H1 (cell line): ENCODE measurements at regions not wholly inside any gene's neighbourhood (a gene's known extent, or its start where the extent isn't known, plus 50 kb on each side); places are given as distances from the start of the nearest gene placed in this dataset.

ENCODE experiments used
- CTCF ChIA-PET: fragments of 300-600 bp; sonication (Branson Sonifier 250); formaldehyde crosslinking; loops from one replicate; lab custom pipeline; 2021; ENCODE audit not compliant: partially characterized antibody; lab: Charles Lee
- POLR2A ChIA-PET: fragments of 300-600 bp; sonication (Branson Sonifier 250); formaldehyde crosslinking; loops from one replicate; lab custom pipeline; 2021; ENCODE audit warnings: inconsistent platforms; ENCODE audit not compliant: partially characterized antibody; lab: Charles Lee
- DNase-seq, 2 experiments: peaks; one replicate each; pipeline versions ENCODE4 v3.0.0 to v3.0.0-alpha.2; 2010 to 2022; ENCODE audit warnings: low spot score in 2 of 2, low read depth in 1 of 2, mixed read lengths in 1 of 2
- FAIRE-seq: peaks from 2 replicates; lab custom pipeline; 2011; peaks lifted over from hg19 to GRCh38; lab: Jason Lieb, UNC
- H2AFZ ChIP-seq: 2 replicates; pipeline ENCODE4 v1.8.1; 2012; ENCODE audit warnings: low read length, inconsistent platforms
- H2AK5ac ChIP-seq: 2 replicates; pipeline ENCODE4 v1.6.1; 2013; ENCODE audit warnings: low read depth, low read length
- H2BK120ac ChIP-seq: replicated peaks from 2 replicates; pipeline ENCODE3; 2013; ENCODE audit warnings: low read depth, low read length, inconsistent platforms
- H2BK12ac ChIP-seq: 2 replicates; pipeline ENCODE4 v1.6.1; 2013; ENCODE audit warnings: low read depth, low read length
- H2BK15ac ChIP-seq: 2 replicates; pipeline ENCODE4 v1.6.1; 2013; ENCODE audit warnings: low read length
- H2BK20ac ChIP-seq: 2 replicates; pipeline ENCODE4 v1.6.1; 2013; ENCODE audit warnings: low read length
- H2BK5ac ChIP-seq: 2 replicates; pipeline ENCODE4 v1.6.1; 2013; ENCODE audit warnings: low read depth, low read length
- H3K14ac ChIP-seq: 2 replicates; pipeline ENCODE4 v1.6.1; 2013; ENCODE audit warnings: inconsistent platforms; ENCODE audit not compliant: insufficient read length
- H3K18ac ChIP-seq: 2 replicates; pipeline ENCODE4 v1.6.1; 2013; ENCODE audit warnings: low read length; ENCODE audit errors: extremely low read depth
- H3K23ac ChIP-seq: 2 replicates; pipeline ENCODE4 v1.6.1; 2013; ENCODE audit warnings: inconsistent platforms; ENCODE audit not compliant: insufficient read length
- H3K23me2 ChIP-seq: 2 replicates; pipeline ENCODE4 v1.6.1; 2013; ENCODE audit warnings: low read depth, low read length
- H3K27ac ChIP-seq: 2 replicates; pipeline ENCODE4 v1.6.1; 2011; ENCODE audit warnings: low read depth, low read length, inconsistent platforms
- H3K27me3 ChIP-seq, 4 experiments: replicated peaks in 1 of 4; 1 replicate in 1 of 4; 2 replicates in 3 of 4; pipeline versions ENCODE4 v1.6.1 to v1.8.1; 2011 to 2013; ENCODE audit warnings: low read length in 3 of 4, mild to moderate bottlenecking in 3 of 4, inconsistent platforms in 2 of 4, mixed read lengths in 2 of 4, moderate library complexity in 1 of 4; ENCODE audit not compliant: control insufficient read depth in 3 of 4, insufficient read depth in 3 of 4; ENCODE audit errors: extremely low read depth in 1 of 4
- H3K36me3 ChIP-seq, 4 experiments: 2 replicates each; pipeline versions ENCODE4 v1.6.1 to v1.8.1; 2011 to 2013; ENCODE audit warnings: mild to moderate bottlenecking in 4 of 4, low read length in 3 of 4, moderate library complexity in 2 of 4, control low read depth in 1 of 4, inconsistent platforms in 1 of 4; ENCODE audit not compliant: insufficient read depth in 4 of 4, control insufficient read depth in 2 of 4
- H3K4ac ChIP-seq: replicated peaks from 2 replicates; pipeline ENCODE3; 2013; ENCODE audit warnings: low read length, low read depth, mixed read lengths, inconsistent platforms; ENCODE audit not compliant: insufficient read length
- H3K4me1 ChIP-seq, 4 experiments: replicated peaks in 1 of 4; 1 replicate in 1 of 4; 2 replicates in 3 of 4; pipeline versions ENCODE4 v1.6.1 to v1.8.1; 2011 to 2013; ENCODE audit warnings: low read length in 3 of 4, inconsistent platforms in 2 of 4, mixed read lengths in 1 of 4; ENCODE audit not compliant: insufficient read depth in 4 of 4, control insufficient read depth in 3 of 4
- H3K4me2 ChIP-seq, 2 experiments: 2 replicates each; pipeline versions ENCODE4 v1.6.1 to v1.8.1; 2011 to 2013; ENCODE audit warnings: low read depth in 2 of 2, low read length in 2 of 2, control low read depth in 1 of 2, inconsistent platforms in 1 of 2, mild to moderate bottlenecking in 1 of 2; ENCODE audit not compliant: insufficient read depth in 1 of 2
- H3K4me3 ChIP-seq, 4 experiments: fragments of 200-600, 300-600 bp in 1 of 4; sonication (generic), shearing (Covaris generic), sonication (Bioruptor Twin) in 1 of 4; 2 replicates each; pipeline versions ENCODE4 v1.5.1 to v1.8.1; 2011 to 2016; ENCODE audit warnings: low read length in 4 of 4, low read depth in 3 of 4, control low read depth in 2 of 4, inconsistent platforms in 2 of 4, mild to moderate bottlenecking in 2 of 4, mixed read lengths in 1 of 4, moderate library complexity in 1 of 4; ENCODE audit not compliant: insufficient read depth in 2 of 4; ENCODE audit errors: extremely low read depth in 1 of 4
- H3K56ac ChIP-seq: replicated peaks from 2 replicates; pipeline ENCODE3; 2013; ENCODE audit warnings: low read depth, mild to moderate bottlenecking, mixed read lengths, low read length, inconsistent platforms; ENCODE audit not compliant: insufficient read length
- H3K79me1 ChIP-seq: 2 replicates; pipeline ENCODE4 v1.6.1; 2013; ENCODE audit warnings: low read depth, low read length, control low read depth
- H3K79me2 ChIP-seq, 2 experiments: 2 replicates each; pipeline versions ENCODE4 v1.6.1 to v1.8.1; 2012 to 2013; ENCODE audit warnings: low read length in 2 of 2, mild to moderate bottlenecking in 2 of 2, inconsistent platforms in 1 of 2; ENCODE audit not compliant: insufficient read depth in 2 of 2, control insufficient read depth in 1 of 2
- H3K9ac ChIP-seq, 4 experiments: replicated peaks in 1 of 4; 1 replicate in 1 of 4; 2 replicates in 3 of 4; pipeline versions ENCODE4 v1.6.1 to v1.8.1; 2011 to 2013; ENCODE audit warnings: low read depth in 3 of 4, low read length in 3 of 4, control low read depth in 2 of 4, mild to moderate bottlenecking in 2 of 4, moderate library complexity in 2 of 4, inconsistent platforms in 1 of 4; ENCODE audit errors: extremely low read depth in 1 of 4
- H3K9me3 ChIP-seq, 2 experiments: 2 replicates each; pipeline versions ENCODE4 v1.6.1 to v1.8.1; 2012 to 2013; ENCODE audit warnings: mild to moderate bottlenecking in 2 of 2, moderate library complexity in 2 of 2, control low read depth in 1 of 2, inconsistent platforms in 1 of 2, low read depth in 1 of 2, low read length in 1 of 2, mixed read lengths in 1 of 2; ENCODE audit not compliant: insufficient read depth in 2 of 2
- H4K20me1 ChIP-seq, 2 experiments: replicated peaks in 1 of 2; 2 replicates each; pipeline versions ENCODE3 to v1.8.1; 2011 to 2013; ENCODE audit warnings: inconsistent platforms in 2 of 2, low read length in 2 of 2, mild to moderate bottlenecking in 1 of 2; ENCODE audit not compliant: insufficient read depth in 2 of 2, control insufficient read depth in 1 of 2
- H4K5ac ChIP-seq: 2 replicates; pipeline ENCODE4 v1.6.1; 2013; ENCODE audit warnings: low read length, low read depth, mixed read lengths, inconsistent platforms; ENCODE audit not compliant: insufficient read length
- H4K8ac ChIP-seq: 2 replicates; pipeline ENCODE4 v1.8.0; 2013; ENCODE audit warnings: mild to moderate bottlenecking, moderate library complexity, low read length, inconsistent platforms; ENCODE audit not compliant: insufficient read depth; ENCODE audit errors: extremely low read depth
- H4K91ac ChIP-seq: replicated peaks from 2 replicates; pipeline ENCODE3; 2013; ENCODE audit warnings: low read length, mixed read lengths, inconsistent platforms; ENCODE audit not compliant: insufficient read length
- GTF2F1 ChIP-seq: IDR thresholded peaks from 2 replicates; pipeline ENCODE4 v1.6.1; 2012; ENCODE audit warnings: low read depth, low read length, improper control_type of control experiment, borderline replicate concordance
- HDAC6 ChIP-seq: IDR thresholded peaks from one replicate; pipeline ENCODE4 v1.7.1; 2012; ENCODE audit warnings: low read depth, mild to moderate bottlenecking, inconsistent platforms, low read length, moderate library complexity
- POU5F1 ChIP-seq: IDR thresholded peaks from 2 replicates; pipeline ENCODE4 v1.6.1; 2011; ENCODE audit warnings: low read depth, mild to moderate bottlenecking, low read length, moderate library complexity
- TEAD4 ChIP-seq: IDR thresholded peaks from 2 replicates; pipeline ENCODE4 v1.6.1; 2012; ENCODE audit warnings: low read depth, low read length, inconsistent platforms, mixed read lengths
- WGBS, 2 experiments: shearing (Covaris generic) in 1 of 2; methylation state at CpG; one replicate each; pipeline versions ENCODE4 v1.1.6 to v1.1.7; 2013 to 2015; ENCODE audit warnings: low lambda C conversion rate in 2 of 2, mixed read lengths in 2 of 2, inconsistent platforms in 1 of 2, low coverage in 1 of 2, missing lambda C conversion rate in 1 of 2; ENCODE audit not compliant: insufficient replicate concordance in 2 of 2, insufficient coverage in 1 of 2, insufficient read length in 1 of 2; ENCODE audit errors: extremely low coverage in 1 of 2, missing lambda C conversion rate in 1 of 2; 5-methylcytosine and 5-hydroxymethylcytosine counted together

DNA sequence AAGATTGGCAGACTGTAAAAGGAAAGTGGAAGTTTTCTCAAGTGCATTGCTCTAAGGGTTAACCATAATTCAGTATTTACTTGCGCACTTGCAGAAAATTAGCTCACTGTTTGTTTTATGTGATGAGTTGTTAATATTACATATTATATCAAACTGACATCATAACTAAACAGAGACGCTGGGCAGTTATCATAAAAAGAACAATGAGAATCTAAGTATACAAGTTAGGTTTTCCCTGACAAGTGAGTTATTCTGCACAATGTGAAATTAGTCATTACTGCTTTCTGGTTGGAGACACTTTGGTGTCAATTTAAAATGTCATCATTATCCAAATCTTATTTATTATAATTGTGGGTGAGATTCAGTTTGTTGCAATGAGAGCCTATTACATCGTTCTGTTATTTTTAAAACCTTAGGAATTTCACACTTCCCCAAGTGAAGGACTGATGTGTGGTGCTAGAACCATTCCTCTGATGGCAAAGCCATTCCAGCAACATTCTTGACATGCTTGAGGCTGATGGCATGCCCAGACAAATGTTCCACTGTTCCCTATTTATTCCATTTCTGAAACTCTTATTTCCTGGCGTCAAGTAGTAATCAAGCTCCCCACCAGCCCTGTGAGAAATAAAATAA, 90.1 kb upstream of the FLRT2 start:
- Histone ChIP-seq H3K9me3 (no peaks in the 10 kb centered on the region), H3K56ac (no peak overlapping the region), H3K4me2 (no peak overlapping the region), H4K91ac (no peak overlapping the region), H2AFZ (no peak overlapping the region), H3K23ac (no peak overlapping the region), H3K36me3 (no peaks in the 10 kb centered on the region), H3K18ac (no peak overlapping the region), H2BK5ac (no peak overlapping the region), H4K5ac (no peak overlapping the region), H3K4me1 (no peaks in the 10 kb centered on the region), H4K20me1 (no peaks in the 10 kb centered on the region), H3K79me1 (no peaks in the 10 kb centered on the region), H2BK12ac (no peak overlapping the region), H2BK15ac (no peak overlapping the region), H3K9ac (no peak overlapping the region), H3K4ac (no peak overlapping the region), H3K79me2 (no peaks in the 10 kb centered on the region), H3K27ac (no peak overlapping the region), H2AK5ac (no peak overlapping the region), H4K8ac (no peak overlapping the region), H3K4me3 (no peak overlapping the region), H3K23me2 (no peaks in the 10 kb centered on the region), H2BK120ac (no peak overlapping the region), H3K27me3 (no peaks in the 10 kb centered on the region), H2BK20ac (no peak overlapping the region), H3K14ac (no peak overlapping the region)
- TF ChIP-seq TEAD4 = 0 out of 2 replicates have a peak, but pooled peaks have one; percentile 17
- TF ChIP-seq POU5F1 = no peak
- TF ChIP-seq GTF2F1 = no peak
- TF ChIP-seq HDAC6 = no peak
- FAIRE-seq = no peak
- ChIA-PET POLR2A (no interaction called here), CTCF (no interaction called here)
- DNase-seq = no peak
- WGBS, 2 experiments = 96% methylated on average over 4 of the region's 4 CpGs; no CpG with 5 or more reads in 1 of the 2 experiments
